KOPT-K1 (cell line): ENCODE measurements at regions not wholly inside any gene's neighbourhood (a gene's known extent, or its start where the extent isn't known, plus 50 kb on each side); places are given as distances from the start of the nearest gene placed in this dataset.

Source experiments
- H3K27ac ChIP-seq: fragments of 200-600 bp; sonication (generic); 2 replicates; pipeline ENCODE4 v1.5.1; 2016; ENCODE audit warnings: antibody characterized with exemption, mild to moderate bottlenecking, low read depth, low read length; ENCODE audit not compliant: poor library complexity, severe bottlenecking
- H3K36me3 ChIP-seq: fragments of 200-600 bp; sonication (generic); 2 replicates; pipeline ENCODE4 v1.5.1; 2017; ENCODE audit warnings: antibody characterized with exemption, mild to moderate bottlenecking, low read length, moderate library complexity; ENCODE audit not compliant: insufficient read depth
- H3K9me3 ChIP-seq: fragments of 200-600 bp; sonication (generic); 2 replicates; pipeline ENCODE4 v1.5.1; 2017; ENCODE audit warnings: antibody characterized with exemption, low read length, mild to moderate bottlenecking; ENCODE audit not compliant: insufficient read depth, poor library complexity, severe bottlenecking

GRCh38 chr17:74028354-74029116, 174.9 kb upstream of the RPL38 start:
- no peaks in the 10 kb centered on the region for H3K9me3 ChIP-seq
- no peaks in the 10 kb centered on the region for H3K36me3 ChIP-seq
- no peak overlapping the region for H3K27ac ChIP-seq

- no peaks in the 10 kb centered on the region for H3K9me3 ChIP-seq
- H3K36me3 ChIP-seq, result no peaks in the 10 kb centered on the region
- H3K27ac ChIP-seq, result no peak overlapping the region
Observed at GRCh38 chr17:74031316-74032090, 172.0 kb upstream of the RPL38 start.

- no peaks in the 10 kb centered on the region for H3K36me3 ChIP-seq
- no peak overlapping the region for H3K27ac ChIP-seq
- H3K9me3 ChIP-seq, result no peaks in the 10 kb centered on the region
Observed at GRCh38 chr17:74032222-74032621, 171.3 kb upstream of the RPL38 start.

GRCh38 chr17:74037320-74037719, 166.2 kb upstream of the RPL38 start:
- Histone ChIP-seq H3K27ac (no peak overlapping the region), H3K9me3 (no peaks in the 10 kb centered on the region), H3K36me3 (no peaks in the 10 kb centered on the region)

- Histone ChIP-seq H3K9me3 (no peaks in the 10 kb centered on the region), H3K27ac (no peak overlapping the region), H3K36me3 (no peaks in the 10 kb centered on the region)
Observed at GRCh38 chr17:74040291-74040690, 163.2 kb upstream of the RPL38 start.

GRCh38 chr17:74040729-74041128, 162.7 kb upstream of the RPL38 start:
- Histone ChIP-seq H3K36me3 (no peaks in the 10 kb centered on the region), H3K27ac (no peak overlapping the region), H3K9me3 (no peaks in the 10 kb centered on the region)

- Histone ChIP-seq H3K36me3 (no peaks in the 10 kb centered on the region), H3K9me3 (no peaks in the 10 kb centered on the region), H3K27ac (no peak overlapping the region)
Observed at GRCh38 chr17:74041869-74042640, 161.4 kb upstream of the RPL38 start.

GRCh38 chr17:74042744-74043486, 160.6 kb upstream of the RPL38 start:
- Histone ChIP-seq H3K27ac (no peak overlapping the region), H3K9me3 (no peaks in the 10 kb centered on the region), H3K36me3 (no peaks in the 10 kb centered on the region)

- no peaks in the 10 kb centered on the region for H3K9me3 ChIP-seq
- H3K27ac ChIP-seq, result no peak overlapping the region
- no peaks in the 10 kb centered on the region for H3K36me3 ChIP-seq
Observed at GRCh38 chr17:74043976-74044375, 159.5 kb upstream of the RPL38 start.

GRCh38 chr17:74045608-74046280, 157.7 kb upstream of the RPL38 start:
- Histone ChIP-seq H3K27ac (no peak overlapping the region), H3K36me3 (no peaks in the 10 kb centered on the region), H3K9me3 (no peaks in the 10 kb centered on the region)

GRCh38 chr17:74049167-74049966, 154.1 kb upstream of the RPL38 start:
- H3K27ac ChIP-seq, result no peak overlapping the region
- H3K36me3 ChIP-seq, result no peaks in the 10 kb centered on the region
- H3K9me3 ChIP-seq, result no peaks in the 10 kb centered on the region

GRCh38 chr17:74049967-74050458, 153.5 kb upstream of the RPL38 start:
- Histone ChIP-seq H3K9me3 (no peaks in the 10 kb centered on the region), H3K27ac (no peak overlapping the region), H3K36me3 (no peaks in the 10 kb centered on the region)

GRCh38 chr17:74051348-74051747, 152.1 kb upstream of the RPL38 start:
- Histone ChIP-seq H3K27ac (no peak overlapping the region), H3K36me3 (no peaks in the 10 kb centered on the region), H3K9me3 (no peaks in the 10 kb centered on the region)
